GM20000 (cell line): ENCODE measurements at regions not wholly inside any gene's neighbourhood (a gene's known extent, or its start where the extent isn't known, plus 50 kb on each side); places are given as distances from the start of the nearest gene placed in this dataset.

Experiments
- DNase-seq: peaks from one replicate; pipeline ENCODE4 v3.0.0; 2012; ENCODE audit warnings: low spot score
- CTCF ChIP-seq: IDR thresholded peaks from 2 replicates; pipeline ENCODE4 v1.5.1; 2012; ENCODE audit warnings: mild to moderate bottlenecking, control low read depth; ENCODE audit errors: extremely low read depth, missing control alignments

GRCh38 chr17:31597646-31598398, 206.3 kb downstream of the RAB11FIP4 start:
- DNase-seq = no peak
- no peak for TF ChIP-seq CTCF

GRCh38 chr17:31596382-31597323, 205.2 kb downstream of the RAB11FIP4 start:
- TF ChIP-seq CTCF = no peak
- peak; percentile 40 for DNase-seq

GRCh38 chr17:31595666-31596381, 204.3 kb downstream of the RAB11FIP4 start:
- no peak for DNase-seq
- TF ChIP-seq CTCF = no peak

- no peak for TF ChIP-seq CTCF
- DNase-seq = no peak
Observed at GRCh38 chr17:31595076-31595475, 203.6 kb downstream of the RAB11FIP4 start.

- DNase-seq = no peak
- TF ChIP-seq CTCF = no peak
Observed at GRCh38 chr17:31594416-31594815, 202.9 kb downstream of the RAB11FIP4 start.

GRCh38 chr17:31593806-31594205, 202.3 kb downstream of the RAB11FIP4 start:
- TF ChIP-seq CTCF = no peak
- DNase-seq = no peak
